ENCODE measurements at regions not wholly inside any gene's neighbourhood (a gene's known extent, or its start where the extent isn't known, plus 50 kb on each side); places are given as distances from the start of the nearest gene placed in this dataset.

DNA sequence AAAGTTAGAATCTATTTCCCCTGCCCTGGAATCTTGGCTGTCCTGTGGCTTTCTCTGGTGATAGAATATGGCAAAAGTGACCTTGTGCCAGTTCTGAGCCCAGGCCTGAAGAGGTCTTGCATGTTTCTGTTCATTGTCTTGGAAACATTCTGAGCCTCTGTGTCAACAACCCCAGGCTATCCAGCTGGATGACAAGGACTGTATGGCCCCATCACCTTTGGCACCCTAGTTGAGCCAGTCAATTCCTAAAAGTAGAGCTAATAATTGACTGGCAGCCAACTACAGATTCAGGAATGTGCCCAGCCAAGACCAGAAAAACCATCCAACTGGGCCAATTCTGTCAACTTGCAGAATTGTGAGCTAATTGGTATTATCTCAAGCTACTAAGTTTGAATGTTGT lies 514.1 kb upstream of the LARGE1 start:
- TF ChIP-seq, protein P1, sequence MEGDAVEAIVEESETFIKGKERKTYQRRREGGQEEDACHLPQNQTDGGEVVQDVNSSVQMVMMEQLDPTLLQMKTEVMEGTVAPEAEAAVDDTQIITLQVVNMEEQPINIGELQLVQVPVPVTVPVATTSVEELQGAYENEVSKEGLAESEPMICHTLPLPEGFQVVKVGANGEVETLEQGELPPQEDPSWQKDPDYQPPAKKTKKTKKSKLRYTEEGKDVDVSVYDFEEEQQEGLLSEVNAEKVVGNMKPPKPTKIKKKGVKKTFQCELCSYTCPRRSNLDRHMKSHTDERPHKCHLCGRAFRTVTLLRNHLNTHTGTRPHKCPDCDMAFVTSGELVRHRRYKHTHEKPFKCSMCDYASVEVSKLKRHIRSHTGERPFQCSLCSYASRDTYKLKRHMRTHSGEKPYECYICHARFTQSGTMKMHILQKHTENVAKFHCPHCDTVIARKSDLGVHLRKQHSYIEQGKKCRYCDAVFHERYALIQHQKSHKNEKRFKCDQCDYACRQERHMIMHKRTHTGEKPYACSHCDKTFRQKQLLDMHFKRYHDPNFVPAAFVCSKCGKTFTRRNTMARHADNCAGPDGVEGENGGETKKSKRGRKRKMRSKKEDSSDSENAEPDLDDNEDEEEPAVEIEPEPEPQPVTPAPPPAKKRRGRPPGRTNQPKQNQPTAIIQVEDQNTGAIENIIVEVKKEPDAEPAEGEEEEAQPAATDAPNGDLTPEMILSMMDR (conservative IDR thresholded peaks at IDR 0.05; ENCODE audit: control insufficient read depth, insufficient read depth, low read depth, low read length): no peak
- H3K4me3 ChIP-seq (ENCODE audit: control insufficient read depth, low read depth, low read length): no peak overlapping the region
- DNase-seq (ENCODE audit: low read depth): no peak

GRCh38 chr22:34437140-34437539 lies 516.9 kb upstream of the LARGE1 start:
- TF ChIP-seq, protein P1 (conservative IDR thresholded peaks at IDR 0.05; ENCODE audit: control insufficient read depth, insufficient read depth, low read depth, low read length): no peak
- no peak for DNase-seq (ENCODE audit: low read depth)
- H3K4me3 ChIP-seq (ENCODE audit: control insufficient read depth, low read depth, low read length): no peak overlapping the region

DNA sequence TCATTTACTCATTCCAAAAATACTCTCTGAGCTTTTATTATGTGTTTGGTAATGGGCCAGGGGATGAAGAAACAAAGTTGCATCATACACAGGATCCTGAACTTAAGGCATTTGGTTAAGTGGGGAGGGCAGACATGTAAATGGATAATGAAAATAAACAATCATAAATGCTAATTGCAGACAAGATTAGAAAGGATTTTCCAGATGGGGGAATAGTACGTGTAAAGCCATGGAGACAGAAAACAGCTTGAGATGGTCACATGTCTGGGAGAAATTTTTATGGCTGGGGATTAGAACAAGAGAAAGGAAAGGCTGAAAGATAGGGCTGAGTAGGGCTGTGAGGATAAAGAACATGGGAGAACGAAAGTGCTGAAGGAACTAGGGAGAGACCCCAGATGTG lies 534.3 kb upstream of the LARGE1 start:
- no peak for DNase-seq (ENCODE audit: low read depth)
- no peak overlapping the region for H3K4me3 ChIP-seq (ENCODE audit: control insufficient read depth, low read depth, low read length)
- TF ChIP-seq, protein P1 (conservative IDR thresholded peaks at IDR 0.05; ENCODE audit: control insufficient read depth, insufficient read depth, low read depth, low read length): no peak

DNA sequence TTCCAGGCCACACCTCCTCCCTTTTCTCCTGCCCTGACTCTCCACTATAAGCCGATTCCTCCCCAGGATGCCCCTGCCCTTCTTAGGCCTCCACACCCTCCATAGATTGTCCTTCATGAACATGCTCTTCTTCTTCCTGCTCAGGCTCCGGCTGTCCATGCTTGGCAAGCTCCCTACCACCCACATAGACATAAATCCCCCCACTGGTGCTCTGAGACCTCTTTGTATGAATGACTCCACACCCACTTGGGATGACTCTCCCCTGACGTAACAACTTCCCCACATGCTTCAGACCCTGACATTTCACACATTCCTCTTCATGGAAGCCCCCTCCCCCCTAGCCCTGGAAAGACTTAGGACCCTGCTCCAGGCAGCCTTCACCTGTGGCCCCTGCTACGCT lies 542.5 kb upstream of the LARGE1 start:
- DNase-seq (ENCODE audit: low read depth): no peak
- TF ChIP-seq, protein P1 (conservative IDR thresholded peaks at IDR 0.05; ENCODE audit: control insufficient read depth, insufficient read depth, low read depth, low read length): no peak
- H3K4me3 ChIP-seq (ENCODE audit: control insufficient read depth, low read depth, low read length): no peak overlapping the region

- DNase-seq (ENCODE audit: low read depth): no peak
- H3K4me3 ChIP-seq (ENCODE audit: control insufficient read depth, low read depth, low read length): no peak overlapping the region
- TF ChIP-seq, protein P1 (conservative IDR thresholded peaks at IDR 0.05; ENCODE audit: control insufficient read depth, insufficient read depth, low read depth, low read length): no peak
These were observed 555.6 kb upstream of the LARGE1 start for GRCh38 chr22:34475886-34476285.

GRCh38 chr22:34476762-34477161 lies 556.5 kb upstream of the LARGE1 start:
- H3K4me3 ChIP-seq (ENCODE audit: control insufficient read depth, low read depth, low read length): no peak overlapping the region
- TF ChIP-seq, protein P1 (conservative IDR thresholded peaks at IDR 0.05; ENCODE audit: control insufficient read depth, insufficient read depth, low read depth, low read length): no peak
- no peak for DNase-seq (ENCODE audit: low read depth)

GRCh38 chr22:34481090-34481489 lies 560.8 kb upstream of the LARGE1 start:
- H3K4me3 ChIP-seq (ENCODE audit: control insufficient read depth, low read depth, low read length): no peak overlapping the region
- TF ChIP-seq, protein P1 (conservative IDR thresholded peaks at IDR 0.05; ENCODE audit: control insufficient read depth, insufficient read depth, low read depth, low read length): no peak
- DNase-seq (ENCODE audit: low read depth): no peak
